H54 (cell line): ENCODE measurements at regions not wholly inside any gene's neighbourhood (a gene's known extent, or its start where the extent isn't known, plus 50 kb on each side); places are given as distances from the start of the nearest gene placed in this dataset.
A peak's percentile ranks its signal among the peaks of the same experiment; 100 is the strongest.

Experiments
- DNase-seq: peaks from one replicate; pipeline ENCODE4 v3.0.0; 2011; ENCODE audit warnings: low spot score, mixed read lengths; ENCODE audit not compliant: insufficient read length
- FAIRE-seq: peaks from 3 replicates; lab custom pipeline; 2011; peaks lifted over from hg19 to GRCh38; lab: Jason Lieb, UNC
- POLR2A ChIP-seq: IDR thresholded peaks from 2 replicates; pipeline ENCODE4 v1.6.1; 2011; ENCODE audit warnings: low read depth, mild to moderate bottlenecking, low read length

DNA sequence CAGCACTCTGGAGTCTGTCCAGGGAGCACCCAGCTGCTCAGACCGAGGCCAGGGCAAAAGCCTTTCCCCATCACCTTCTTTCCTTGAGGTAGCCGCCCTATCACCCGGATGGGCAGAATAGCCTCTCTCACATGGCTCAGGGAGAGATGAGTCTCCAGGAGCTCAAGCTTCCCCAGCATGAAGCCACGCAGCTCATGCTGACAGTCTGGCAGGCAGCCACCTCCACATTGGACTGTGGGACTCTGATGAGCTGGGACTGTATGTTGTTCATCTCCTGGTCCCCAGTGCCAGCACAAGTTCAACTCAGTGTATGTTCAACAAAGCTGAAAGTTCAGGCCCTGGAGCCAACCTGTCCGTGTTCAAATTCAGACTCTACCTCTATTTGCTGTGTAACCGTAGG, 75.2 kb upstream of the ZC3H12A start:
- DNase-seq (no peak), FAIRE-seq (no peak)
- TF ChIP-seq POLR2A, result no peak

DNA sequence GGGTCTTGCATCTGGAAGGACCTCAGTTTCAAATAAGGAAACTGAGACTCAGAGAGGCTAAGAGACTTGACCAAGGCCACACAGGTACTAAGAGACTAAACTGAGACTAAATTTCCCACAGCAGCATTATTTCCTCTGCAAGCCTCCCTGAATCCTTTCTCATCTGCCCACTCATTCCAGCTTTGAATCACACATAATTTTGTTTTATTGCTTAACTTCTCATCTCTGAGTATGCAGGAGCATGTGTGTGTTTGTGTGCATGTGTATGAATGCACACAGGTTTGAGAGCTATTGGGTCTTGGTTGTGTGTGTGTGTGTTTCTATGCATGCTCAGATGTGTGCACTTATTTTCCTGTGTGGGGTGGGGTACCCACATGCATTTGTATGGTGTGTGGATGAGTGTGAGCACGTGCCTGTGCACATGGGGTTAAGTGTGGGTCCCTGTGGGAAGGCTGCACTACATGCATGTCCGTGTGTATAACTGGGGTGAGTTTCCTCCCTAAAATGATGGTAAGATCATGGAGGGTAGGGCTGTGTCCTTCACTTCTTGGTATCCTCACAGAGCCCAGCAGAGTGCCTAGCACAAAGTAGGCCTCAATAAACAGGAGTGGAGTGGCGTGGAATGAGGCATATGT, 74.4 kb upstream of the ZC3H12A start:
- DNase-seq (no peak), FAIRE-seq (no peak)
- TF ChIP-seq POLR2A, result no peak

DNA sequence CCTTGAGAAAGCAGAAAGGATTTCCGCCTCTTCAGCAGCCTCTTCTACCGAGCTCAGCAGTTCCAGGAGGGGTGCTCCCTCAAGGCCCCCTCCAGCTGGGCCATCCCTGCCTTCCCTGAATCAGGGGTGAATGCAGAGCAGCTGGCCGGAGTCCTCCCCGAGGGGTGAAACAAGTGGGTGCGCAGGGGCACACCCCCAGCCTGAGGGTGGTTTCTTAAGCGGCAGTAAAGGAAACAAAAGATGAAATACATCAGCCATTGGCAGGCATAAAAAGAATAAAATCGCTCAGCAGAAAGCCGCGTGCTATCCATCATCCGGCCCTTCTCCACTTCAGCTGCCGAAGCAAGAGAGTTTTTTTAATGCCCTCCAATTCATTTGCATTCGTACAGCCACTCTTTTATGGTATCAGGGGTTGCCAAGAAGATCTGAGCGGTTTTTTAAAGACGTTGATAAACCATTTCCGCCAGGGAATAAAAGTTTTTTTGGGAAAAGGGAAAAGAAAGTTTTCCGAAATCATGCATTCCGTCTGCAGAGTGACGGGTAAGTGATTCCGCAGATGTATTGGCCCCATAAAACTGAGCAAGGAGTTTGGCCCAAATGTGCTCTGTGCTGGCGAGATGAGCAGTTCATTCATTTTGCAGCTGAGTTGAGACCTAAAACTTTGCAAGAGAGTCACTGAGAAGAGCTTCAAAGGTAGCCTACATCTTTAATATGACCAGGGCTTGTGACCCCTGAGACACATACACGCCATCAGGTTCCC, 73.7 kb upstream of the ZC3H12A start:
- TF ChIP-seq POLR2A, result no peak
- FAIRE-seq (no peak), DNase-seq (no peak)

DNA sequence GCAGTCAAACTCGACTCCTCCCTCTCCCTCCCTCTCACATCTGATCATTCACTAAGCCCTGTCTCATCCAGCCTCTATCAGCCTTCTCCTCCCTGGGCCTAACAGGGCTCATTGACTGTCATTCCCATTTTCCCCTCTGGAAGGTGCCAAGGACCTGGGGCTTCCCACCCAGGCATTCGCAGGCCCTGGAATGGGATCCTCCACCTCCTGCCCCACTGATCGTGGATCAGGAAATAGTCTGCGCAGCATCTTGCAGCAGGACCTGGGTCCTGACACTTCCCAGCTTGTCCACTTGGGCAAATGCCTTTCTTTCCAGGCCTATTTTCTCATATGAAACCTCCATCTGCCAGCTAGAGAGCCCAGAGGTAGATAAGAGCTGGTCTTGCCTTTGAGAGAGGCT, 71.2 kb upstream of the ZC3H12A start:
- TF ChIP-seq POLR2A, result no peak
- FAIRE-seq (no peak), DNase-seq (no peak)

DNA sequence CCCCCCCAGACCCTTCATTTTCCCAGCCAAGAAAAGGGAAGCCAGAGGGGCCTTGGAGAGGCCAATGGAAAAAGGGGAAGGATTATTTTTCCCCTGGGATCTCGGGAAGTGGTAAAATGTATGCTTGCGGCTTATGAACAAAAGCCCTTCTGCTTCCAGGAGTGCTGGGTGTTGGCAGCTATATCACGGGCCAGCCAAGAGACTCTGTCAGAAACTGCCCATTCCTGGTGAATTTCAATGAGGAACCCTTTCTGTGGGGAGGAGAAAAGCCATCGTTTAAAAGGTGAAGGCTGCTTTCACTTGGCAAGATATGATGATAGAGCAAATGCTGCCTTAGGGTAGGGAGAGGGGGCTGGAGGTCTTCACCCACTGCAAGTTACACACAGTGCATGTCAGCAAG, 69.7 kb upstream of the ZC3H12A start:
- FAIRE-seq (no peak), DNase-seq (no peak)
- no peak for TF ChIP-seq POLR2A

DNA sequence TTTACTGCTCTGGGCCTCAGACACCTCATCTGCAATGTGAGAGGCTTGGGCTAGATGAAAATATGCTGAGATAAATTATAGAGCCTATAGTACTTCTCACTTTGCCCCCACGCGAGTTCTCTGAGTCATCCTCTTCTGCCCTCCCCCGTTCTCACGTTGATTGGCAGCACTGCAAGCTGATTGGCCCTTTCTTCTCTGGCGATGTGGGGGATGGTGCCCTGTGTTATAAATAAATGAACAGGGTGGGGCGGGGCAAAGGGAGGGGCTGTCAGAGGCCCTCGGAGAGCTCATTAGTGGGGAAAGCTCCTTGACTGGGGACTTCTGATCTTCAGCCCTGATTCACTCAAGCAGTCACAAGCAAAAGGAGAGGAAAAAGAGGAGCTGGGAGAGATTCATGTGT, 64.3 kb upstream of the ZC3H12A start:
- no peak for TF ChIP-seq POLR2A
- FAIRE-seq (no peak), DNase-seq (no peak)

DNA sequence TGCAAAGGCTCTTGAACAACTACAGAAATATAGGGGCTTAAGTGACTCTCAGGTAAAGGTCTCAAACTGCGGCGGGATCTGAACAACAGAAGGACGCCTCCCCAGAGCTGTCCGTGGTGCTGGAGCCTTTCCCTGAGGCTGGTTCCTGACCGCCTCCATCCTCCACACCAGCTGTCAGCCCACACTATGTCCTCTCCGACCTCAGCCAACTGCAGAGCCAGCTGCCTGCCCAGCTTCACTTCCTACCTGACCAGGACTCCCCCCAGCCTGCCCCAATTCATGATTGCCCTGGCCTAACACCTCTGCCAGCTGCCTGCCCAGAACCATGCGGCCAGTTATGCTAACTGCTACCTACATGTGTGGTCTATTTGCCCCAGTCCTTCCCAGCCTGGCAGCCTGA, 63.6 kb upstream of the ZC3H12A start:
- no peak for DNase-seq
- no peak for FAIRE-seq
- no peak for TF ChIP-seq POLR2A

DNA sequence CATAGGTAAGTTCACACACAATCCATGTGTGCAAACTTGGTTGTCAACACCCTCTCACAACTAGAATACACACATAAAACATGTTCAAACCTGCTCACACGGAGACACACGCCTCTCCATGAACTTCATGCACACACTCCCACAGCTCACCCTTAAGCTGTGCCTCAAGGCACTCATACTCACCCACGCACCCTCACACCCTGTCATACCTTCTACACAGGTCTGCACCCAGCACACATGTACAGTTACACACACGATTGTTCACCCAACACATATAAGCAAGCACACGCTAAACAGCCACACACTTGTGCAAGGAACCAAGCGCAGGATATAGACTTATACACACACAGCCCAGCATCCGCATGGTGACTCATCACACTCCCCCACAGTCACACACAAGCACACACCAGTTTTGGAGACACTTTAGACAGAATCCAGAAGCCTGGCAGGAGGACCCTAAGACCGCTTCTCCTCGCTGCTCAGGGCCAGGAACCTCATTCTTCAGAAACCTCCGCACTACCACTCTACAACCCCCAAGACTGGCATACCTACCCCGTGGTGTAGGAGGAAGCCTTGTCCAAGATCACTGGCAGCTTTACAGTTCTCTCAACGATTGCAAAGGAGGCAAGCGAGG, 58.7 kb upstream of the ZC3H12A start:
- no peak for FAIRE-seq
- no peak for TF ChIP-seq POLR2A
- DNase-seq, result no peak

DNA sequence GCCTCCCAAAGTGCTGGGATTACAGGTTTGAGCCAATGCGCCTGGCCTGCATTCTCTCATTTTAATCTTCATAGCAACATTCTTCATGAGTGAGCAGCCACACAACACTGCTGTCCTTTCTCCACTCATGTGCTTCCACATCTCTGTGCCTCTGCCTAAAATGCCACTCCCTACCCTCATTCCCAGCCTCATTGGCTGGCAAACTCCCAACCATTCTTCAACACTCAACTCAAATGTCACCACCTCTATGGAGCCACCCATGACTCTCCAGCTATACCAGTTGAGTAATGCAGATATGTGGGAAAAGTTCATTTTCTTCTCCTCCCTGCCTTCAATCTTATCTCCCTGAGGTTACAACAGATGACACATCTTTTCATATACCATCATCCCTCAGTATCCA, 53.9 kb upstream of the ZC3H12A start:
- TF ChIP-seq POLR2A, result no peak
- DNase-seq (no peak), FAIRE-seq (no peak)

DNA sequence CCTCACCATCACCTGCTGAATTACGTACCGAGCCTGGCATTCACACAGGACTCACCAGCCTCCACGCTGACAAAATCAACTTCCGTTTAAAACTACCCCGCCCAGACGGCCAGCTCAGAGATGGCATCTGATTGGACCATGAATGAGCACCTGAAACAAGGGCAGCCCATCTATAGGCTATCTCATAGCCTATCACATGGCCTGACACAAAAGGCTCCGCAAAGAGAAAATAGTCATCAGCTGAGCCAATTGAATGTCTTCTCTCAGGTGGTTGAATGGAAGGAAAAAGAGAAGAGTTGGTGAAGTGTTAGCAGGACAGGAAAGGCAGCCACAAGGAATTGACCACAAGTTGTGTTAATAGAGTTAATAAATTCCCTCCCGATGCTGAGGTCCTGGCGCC, 50.6 kb upstream of the ZC3H12A start:
- DNase-seq (peak; percentile 97), FAIRE-seq (peak; percentile 93)
- no peak for TF ChIP-seq POLR2A

DNA sequence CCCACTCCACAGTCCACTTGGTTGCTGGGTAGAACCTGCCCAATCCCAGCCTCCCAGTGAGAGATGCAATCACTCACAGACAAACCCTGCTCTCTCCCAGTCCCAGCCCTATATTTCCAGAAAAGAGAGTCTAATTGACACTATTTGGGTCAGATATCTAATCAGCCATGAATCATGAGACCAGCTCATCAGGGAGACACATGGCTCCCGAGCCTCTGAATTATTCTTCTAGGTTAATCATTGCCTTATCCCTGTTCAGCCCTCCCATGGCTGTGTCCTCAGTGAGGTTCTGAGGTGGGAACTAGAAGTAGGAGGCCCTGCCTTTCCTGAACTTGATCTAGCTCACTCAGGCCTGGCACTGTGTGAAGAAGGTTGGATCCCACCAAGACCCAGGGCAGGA, 49.9 kb upstream of the ZC3H12A start:
- TF ChIP-seq POLR2A, result no peak
- no peak for DNase-seq
- no peak for FAIRE-seq
